ENCODE measurements at regions not wholly inside any gene's neighbourhood (a gene's known extent, or its start where the extent isn't known, plus 50 kb on each side); places are given as distances from the start of the nearest gene placed in this dataset.

GRCh38 chr10:61541960-61542359 lies 88.8 kb upstream of the TMEM26 start:
- H3K36me3 ChIP-seq (ENCODE audit: control insufficient read depth in 1 of 2, insufficient read depth in 2 of 2, low read length in 1 of 2), result no peaks in the 10 kb centered on the region
- no peaks in the 10 kb centered on the region for H3K27me3 ChIP-seq (ENCODE audit: control insufficient read depth in 1 of 2, insufficient read depth in 2 of 2, low read length in 1 of 2)
- no peaks in the 10 kb centered on the region for H3K4me1 ChIP-seq (ENCODE audit: control insufficient read depth in 1 of 2, insufficient read depth in 2 of 2, low read length in 2 of 2)
- ATAC-seq (ENCODE audit: low FRiP score) (no peak), DNase-seq (no peak)
- no peak overlapping the region for H3K4me3 ChIP-seq (ENCODE audit: low read length in 2 of 2)
- intact Hi-C loops (cut with DNase I), result no loop called here
- no peak overlapping the region for H3K27ac ChIP-seq (ENCODE audit: low read depth in 1 of 2, low read length in 2 of 2)
- no peaks in the 10 kb centered on the region for H3K9me3 ChIP-seq (ENCODE audit: control insufficient read depth, low read length)
- WGBS, 2 donors, result 95 to 100% methylated on average over 1 of the region's 1 CpG

GRCh38 chr10:61539876-61540275 lies 86.7 kb upstream of the TMEM26 start:
- Histone ChIP-seq H3K4me3 (ENCODE audit: low read length in 2 of 2) (no peak overlapping the region), H3K27me3 (ENCODE audit: control insufficient read depth in 1 of 2, insufficient read depth in 2 of 2, low read length in 1 of 2) (no peaks in the 10 kb centered on the region), H3K36me3 (ENCODE audit: control insufficient read depth in 1 of 2, insufficient read depth in 2 of 2, low read length in 1 of 2) (no peaks in the 10 kb centered on the region), H3K9me3 (ENCODE audit: control insufficient read depth, low read length) (no peaks in the 10 kb centered on the region), H3K27ac (ENCODE audit: low read depth in 1 of 2, low read length in 2 of 2) (no peak overlapping the region), H3K4me1 (ENCODE audit: control insufficient read depth in 1 of 2, insufficient read depth in 2 of 2, low read length in 2 of 2) (no peaks in the 10 kb centered on the region)
- intact Hi-C loops (cut with DNase I), result no loop called here
- WGBS, 2 donors, result 95 to 96% methylated on average over 8 of the region's 8 CpGs
- DNase-seq (no peak), ATAC-seq (ENCODE audit: low FRiP score) (no peak)

GRCh38 chr10:61529208-61529607 lies 76.0 kb upstream of the TMEM26 start:
- intact Hi-C loops (cut with DNase I), result no loop called here
- no peak for ATAC-seq (ENCODE audit: low FRiP score)
- Histone ChIP-seq H3K4me3 (ENCODE audit: low read length in 2 of 2) (no peak overlapping the region), H3K27ac (ENCODE audit: low read depth in 1 of 2, low read length in 2 of 2) (no peak overlapping the region), H3K9me3 (ENCODE audit: control insufficient read depth, low read length) (no peaks in the 10 kb centered on the region), H3K27me3 (ENCODE audit: control insufficient read depth in 1 of 2, insufficient read depth in 2 of 2, low read length in 1 of 2) (no peaks in the 10 kb centered on the region), H3K4me1 (ENCODE audit: control insufficient read depth in 1 of 2, insufficient read depth in 2 of 2, low read length in 2 of 2) (no peaks in the 10 kb centered on the region), H3K36me3 (ENCODE audit: control insufficient read depth in 1 of 2, insufficient read depth in 2 of 2, low read length in 1 of 2) (no peaks in the 10 kb centered on the region)
- no peak for DNase-seq
- 3 to 4% methylated on average over 1 of the region's 1 CpG for WGBS, 2 donors

- H3K36me3 ChIP-seq (ENCODE audit: control insufficient read depth in 1 of 2, insufficient read depth in 2 of 2, low read length in 1 of 2), result no peaks in the 10 kb centered on the region
- no peak for DNase-seq
- no peaks in the 10 kb centered on the region for H3K4me1 ChIP-seq (ENCODE audit: control insufficient read depth in 1 of 2, insufficient read depth in 2 of 2, low read length in 2 of 2)
- no peak for ATAC-seq (ENCODE audit: low FRiP score)
- H3K9me3 ChIP-seq (ENCODE audit: control insufficient read depth, low read length), result no peaks in the 10 kb centered on the region
- intact Hi-C loops (cut with DNase I), result no loop called here
- H3K27me3 ChIP-seq (ENCODE audit: control insufficient read depth in 1 of 2, insufficient read depth in 2 of 2, low read length in 1 of 2), result no peaks in the 10 kb centered on the region
- no peak overlapping the region for H3K27ac ChIP-seq (ENCODE audit: low read depth in 1 of 2, low read length in 2 of 2)
- 84 to 90% methylated on average over 2 of the region's 2 CpGs for WGBS, 2 donors
- H3K4me3 ChIP-seq (ENCODE audit: low read length in 2 of 2), result no peak overlapping the region
Observed at GRCh38 chr10:61503051-61503450, 49.9 kb upstream of the TMEM26 start.
